Stimulated activated CD4-positive, alpha-beta T cell treated with anti-CD3 and anti-CD28 coated beads, TNF-alpha, amount 100 ng/mL, for 48 hours (primary cell): ENCODE measurements at regions not wholly inside any gene's neighbourhood (a gene's known extent, or its start where the extent isn't known, plus 50 kb on each side); places are given as distances from the start of the nearest gene placed in this dataset.
"Not testable (repeated sequence)": the region's sequence is repeated elsewhere in the genome, so short reads cannot be mapped to it uniquely, and the experiment has no call there.

Experiments used
- DNase-seq, 3 donors: peaks; one replicate each; pipeline ENCODE4 v3.0.0-alpha.2; 2020; ENCODE audit warnings: low read depth in 3 of 3

DNA sequence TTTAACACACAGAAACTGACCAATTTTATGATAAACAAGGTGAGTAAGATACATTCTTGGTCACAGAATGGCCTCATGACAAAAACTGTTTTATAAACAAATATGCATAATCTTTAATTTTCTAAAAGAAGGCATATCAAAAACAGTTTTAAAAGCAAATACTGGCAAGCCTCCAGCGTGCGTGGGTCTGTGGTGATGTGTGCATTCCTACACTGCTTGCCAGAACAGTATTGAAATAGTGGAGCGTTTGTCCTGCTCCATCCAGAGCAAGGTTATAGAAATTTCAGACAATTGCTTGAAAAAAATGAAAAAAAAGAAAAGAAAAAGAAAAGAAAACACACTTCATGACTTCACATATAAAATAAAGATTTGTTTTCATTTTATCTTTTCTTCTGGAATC lies 140.9 kb downstream of the MZT1 start:
- DNase-seq, result no peak

GRCh38 chr13:72585254-72585653 lies 142.2 kb downstream of the MZT1 start:
- DNase-seq, result no peak

DNA sequence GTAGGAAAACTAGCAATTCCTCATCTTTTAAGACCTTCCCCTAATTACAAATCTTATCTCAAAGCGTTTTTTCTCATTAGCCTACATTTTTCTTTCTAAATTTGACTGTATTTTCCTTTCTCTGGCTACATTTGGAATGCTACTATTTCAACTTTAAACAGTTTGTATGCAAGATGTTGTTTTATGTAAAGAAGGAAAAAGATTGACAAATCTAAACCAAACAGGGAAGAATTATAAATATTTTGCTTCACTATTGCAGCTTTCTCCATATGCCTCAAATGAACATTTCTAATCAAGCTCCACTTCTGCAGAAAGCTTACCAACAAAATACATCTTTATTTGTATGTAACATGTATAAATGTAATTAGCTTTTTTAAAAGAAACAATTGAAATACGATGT lies 156.2 kb downstream of the MZT1 start:
- no peak for DNase-seq

DNA sequence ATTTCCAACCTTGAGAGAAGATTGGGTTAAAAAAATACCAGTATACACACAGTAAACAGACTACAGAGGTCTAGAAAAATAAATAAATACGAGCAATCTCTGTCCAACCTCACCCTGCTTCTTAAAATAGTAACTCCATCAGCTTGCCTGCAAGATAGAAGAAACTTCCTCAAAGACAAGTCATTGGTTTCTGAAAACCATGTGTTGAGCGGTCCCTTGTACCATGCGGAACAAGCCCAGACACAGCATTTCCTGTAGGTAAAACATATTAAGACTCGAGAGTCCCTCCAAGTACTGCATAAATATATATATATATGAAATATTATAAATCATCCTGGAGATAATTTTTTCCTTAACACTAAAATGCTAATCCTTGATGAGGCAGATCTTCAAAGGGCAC lies 157.4 kb downstream of the MZT1 start:
- DNase-seq, result no peak

DNA sequence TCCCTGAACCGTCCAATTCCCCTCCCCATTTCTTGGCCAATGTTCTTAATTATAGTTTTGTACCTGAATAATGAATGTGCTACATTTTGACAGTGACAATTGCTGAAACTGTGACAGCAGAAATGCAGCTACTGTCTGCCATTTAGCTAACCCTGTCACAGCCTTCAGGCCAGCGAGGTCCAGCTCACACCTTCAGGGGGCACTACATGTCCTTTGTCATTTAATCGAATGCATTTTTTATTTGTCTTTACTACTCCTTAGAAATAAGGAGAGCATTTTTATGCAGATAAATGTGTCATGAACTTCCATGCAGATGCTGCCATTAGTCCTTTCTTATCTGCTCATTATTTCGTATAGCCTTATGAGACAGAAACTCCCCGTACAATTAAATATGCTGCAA lies 159.9 kb downstream of the MZT1 start:
- DNase-seq, result no peak

DNA sequence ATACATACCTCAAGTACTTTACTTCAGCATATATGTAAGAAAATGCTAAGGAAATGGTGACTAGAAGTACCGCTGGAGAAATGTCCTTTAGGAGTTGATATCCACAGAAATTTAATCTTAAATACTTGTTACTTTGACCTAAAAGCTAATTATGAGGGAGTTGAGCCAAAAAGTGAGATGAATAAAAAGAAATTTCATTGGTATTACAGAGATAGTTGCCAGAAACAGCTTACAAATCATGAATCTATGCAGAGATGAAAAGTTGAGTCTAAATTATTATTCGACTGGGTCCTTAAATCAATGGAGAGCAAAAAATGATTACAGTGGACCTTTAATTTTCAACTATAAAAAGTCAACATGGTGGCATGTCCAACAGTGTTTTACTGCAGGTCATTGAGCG lies 160.9 kb downstream of the MZT1 start:
- no peak for DNase-seq

GRCh38 chr13:72565893-72566292 lies 161.5 kb downstream of the MZT1 start:
- DNase-seq, result no peak

- no peak for DNase-seq
Measured at GRCh38 chr13:72562686-72563085, 164.7 kb downstream of the MZT1 start.

DNA sequence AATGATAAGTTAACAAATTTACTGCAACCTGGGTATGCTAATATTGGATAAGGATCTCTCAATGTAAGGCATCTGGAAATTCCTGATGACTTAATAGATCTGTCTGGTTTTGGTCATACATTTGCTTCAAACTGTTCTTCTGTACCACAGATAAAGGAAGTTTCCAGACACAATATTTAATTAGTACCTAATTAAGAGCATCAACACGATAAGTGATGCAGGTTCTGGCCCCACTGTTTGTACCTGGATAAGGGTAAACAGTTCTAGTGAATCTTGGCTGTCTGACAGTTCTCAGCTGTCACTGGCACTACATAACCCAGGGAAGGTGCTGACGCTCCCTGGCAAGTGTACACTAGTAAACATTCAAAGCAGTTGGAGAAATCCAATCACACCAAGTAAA lies 165.6 kb downstream of the MZT1 start:
- DNase-seq, result no peak

DNA sequence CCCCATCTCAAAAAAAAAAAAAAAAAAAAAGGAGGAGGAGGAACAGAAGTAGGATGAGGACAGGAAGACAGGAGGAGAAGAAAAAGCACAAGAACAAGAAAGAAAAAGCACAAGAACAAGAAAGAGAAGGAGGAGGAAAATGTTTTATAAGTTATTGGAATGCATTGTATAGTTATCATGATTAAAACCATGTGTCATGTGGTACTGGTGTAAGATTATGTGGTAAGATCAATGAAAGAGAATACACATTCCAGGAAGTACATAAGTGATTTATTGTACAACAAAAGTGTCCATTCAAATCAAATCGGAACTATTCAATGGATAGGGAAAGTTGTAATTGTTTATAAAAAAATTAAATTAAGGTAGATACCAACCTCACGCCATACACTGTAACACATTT lies 167.7 kb downstream of the MZT1 start:
- DNase-seq, result no peak

GRCh38 chr13:72556945-72557344 lies 170.5 kb downstream of the MZT1 start:
- DNase-seq, result no peak

- DNase-seq, result no peak
Measured at GRCh38 chr13:72555601-72556000, 171.8 kb downstream of the MZT1 start.

DNA sequence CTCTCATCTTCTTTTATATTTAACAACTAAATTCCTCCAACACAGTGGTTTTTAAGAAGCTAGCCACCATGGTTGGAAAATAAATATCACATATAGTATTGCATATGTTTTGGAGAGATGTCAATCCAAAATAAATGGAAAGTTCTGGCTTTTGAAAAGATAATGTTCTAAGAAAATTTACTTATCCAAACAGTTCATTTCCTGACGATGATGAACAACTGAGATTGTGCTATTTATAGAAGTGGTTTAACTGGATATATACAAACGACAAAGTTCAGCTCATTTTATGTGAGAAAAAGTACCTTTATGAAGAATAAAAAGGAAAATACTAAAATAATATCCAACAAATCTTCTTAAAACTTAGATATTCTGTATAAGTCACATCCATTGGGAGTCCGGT lies 174.7 kb downstream of the MZT1 start:
- no peak for DNase-seq

DNA sequence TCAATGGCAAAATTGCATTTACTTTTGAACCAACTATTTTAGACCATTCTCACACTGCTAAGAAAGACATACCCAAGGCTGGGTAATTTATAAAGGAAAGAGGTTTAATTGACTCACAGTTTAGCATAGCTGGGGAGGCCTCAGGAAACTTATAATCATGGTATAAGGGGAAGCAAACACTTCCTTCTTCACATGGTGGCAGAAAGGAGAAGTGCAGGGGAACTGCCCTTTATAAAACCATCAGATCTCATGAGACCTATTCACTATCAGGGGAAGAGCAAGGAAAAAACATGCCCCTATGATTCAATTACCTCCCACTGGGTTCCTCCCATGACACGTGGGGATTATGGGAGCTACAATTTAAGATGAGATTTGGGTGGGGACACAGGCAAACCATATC lies 181.5 kb downstream of the MZT1 start:
- not testable (repeated sequence) for DNase-seq

- DNase-seq, result no peak
Measured at GRCh38 chr13:72545030-72545719, 182.3 kb downstream of the MZT1 start.

DNA sequence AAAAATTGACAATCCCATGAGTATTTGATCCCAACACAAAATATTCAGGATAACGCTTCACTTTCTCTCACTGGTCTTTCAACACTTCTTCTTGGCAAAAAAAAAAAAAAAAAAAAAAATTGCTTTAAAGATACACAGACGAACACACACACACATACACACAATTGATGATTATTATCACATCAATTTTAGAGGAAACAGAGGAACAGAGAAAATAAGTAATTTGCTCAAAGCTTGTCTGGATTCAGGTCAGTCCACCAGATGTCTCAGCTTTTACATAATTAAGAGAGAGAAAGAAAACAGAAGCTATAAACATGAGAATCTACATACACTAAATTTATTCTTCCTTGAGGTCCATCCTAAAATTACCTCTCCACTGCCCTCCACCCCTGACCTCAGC lies 183.4 kb downstream of the MZT1 start:
- no peak for DNase-seq

- no peak for DNase-seq
Measured at GRCh38 chr13:72542241-72542640, 185.2 kb downstream of the MZT1 start.

DNA sequence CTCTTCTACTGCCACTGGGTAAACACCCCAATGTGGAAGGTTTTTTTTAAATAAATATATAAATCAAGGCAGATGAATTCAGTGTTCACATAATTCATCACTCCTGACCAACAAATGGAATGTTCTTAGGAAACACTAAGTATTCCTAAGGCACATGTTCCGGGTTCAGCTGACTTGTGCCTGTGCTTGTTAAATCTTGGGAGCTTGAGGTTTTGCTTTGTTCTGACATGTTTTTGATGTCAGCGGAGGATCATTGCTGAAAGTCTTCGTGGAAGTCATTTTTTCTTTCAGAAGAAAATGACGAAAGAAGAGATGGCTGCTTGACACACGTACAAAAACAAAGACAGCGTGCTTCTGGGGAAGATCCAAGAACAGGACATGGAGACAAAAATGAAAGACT lies 185.8 kb downstream of the MZT1 start:
- DNase-seq, result no peak

GRCh38 chr13:72540881-72541280 lies 186.5 kb downstream of the MZT1 start:
- DNase-seq, result no peak

DNA sequence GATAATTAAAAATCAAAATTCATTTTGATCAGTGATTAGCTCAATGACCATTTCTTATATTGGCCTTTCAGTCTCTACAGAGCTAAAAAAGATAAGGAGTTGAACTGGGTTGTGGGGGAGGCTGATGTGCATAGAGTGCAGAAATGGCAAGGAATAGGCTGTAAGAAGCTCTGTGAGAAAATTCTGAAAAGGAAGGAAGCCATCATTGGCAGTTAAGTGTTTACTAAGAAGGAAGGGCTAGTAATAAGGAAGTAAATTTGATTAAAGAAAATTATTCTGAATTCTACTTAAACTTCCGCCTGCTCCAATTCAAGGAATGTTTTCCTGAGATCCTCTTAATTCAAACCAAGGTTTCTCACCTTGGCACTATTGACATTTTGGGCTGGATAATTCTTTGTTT lies 187.5 kb downstream of the MZT1 start:
- no peak for DNase-seq

GRCh38 chr13:72537782-72538181 lies 189.6 kb downstream of the MZT1 start:
- DNase-seq, result no peak

DNA sequence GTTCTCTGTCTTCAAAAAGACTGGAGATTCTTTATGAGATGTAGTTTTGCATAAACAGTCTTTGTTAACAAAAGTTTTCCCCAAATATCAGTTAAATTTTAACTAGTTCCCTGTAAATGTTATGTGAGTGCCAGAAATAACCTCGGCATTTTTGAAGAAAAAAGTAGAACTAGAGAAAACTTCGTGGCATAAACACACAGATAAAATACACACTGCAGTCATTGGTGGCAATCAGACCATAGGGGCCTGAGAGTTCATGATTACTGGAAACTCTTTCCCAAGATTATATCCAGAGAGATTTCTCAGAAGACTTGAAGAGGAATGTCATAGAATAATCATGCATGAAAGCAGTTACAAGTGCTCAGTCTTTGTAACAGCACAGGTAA lies 190.0 kb downstream of the MZT1 start:
- no peak for DNase-seq

GRCh38 chr13:72536714-72537394 lies 190.6 kb downstream of the MZT1 start:
- no peak for DNase-seq
